MM.1S (cell line): ENCODE measurements at regions not wholly inside any gene's neighbourhood (a gene's known extent, or its start where the extent isn't known, plus 50 kb on each side); places are given as distances from the start of the nearest gene placed in this dataset.

Source experiments
- EZH2 ChIP-seq: fragments of 300-600 bp; sonication (generic); optimal IDR thresholded peaks from 2 replicates; pipeline ENCODE3; 2017; ENCODE audit warnings: low read depth, mild to moderate bottlenecking, antibody characterized with exemption, low read length, mixed read lengths
- EZH2phosphoT487 ChIP-seq: fragments of 300-600 bp; sonication (generic); IDR thresholded peaks from 2 replicates; pipeline ENCODE4 v1.6.1; 2018; ENCODE audit warnings: antibody characterized with exemption, low read length
- TF ChIP-seq, protein P1 (sequence below): fragments of 300-600 bp; sonication (generic); IDR thresholded peaks from 2 replicates; pipeline ENCODE4 v1.5.1; 2016; ENCODE audit warnings: antibody characterized with exemption, low read length, mixed read lengths

DNA sequence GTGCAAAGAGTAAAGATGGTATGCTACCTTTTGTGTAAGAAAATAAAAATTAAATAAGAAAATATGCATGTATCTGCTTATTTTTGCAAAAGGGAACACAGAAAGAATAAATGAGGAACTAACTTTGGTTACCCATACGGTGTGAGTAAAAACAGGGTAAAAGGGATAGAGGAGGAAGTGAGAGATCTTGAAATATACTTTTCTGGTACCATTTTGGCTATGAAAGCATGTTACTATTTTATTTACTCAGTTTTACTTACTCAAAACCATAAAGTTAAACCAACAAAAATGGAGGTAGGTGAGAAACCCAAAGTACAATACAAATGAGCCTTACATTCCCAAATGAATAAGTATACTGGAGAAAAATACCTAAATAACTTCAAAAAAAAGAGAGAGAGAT, 122.0 kb upstream of the EGLN3 start:
- TF ChIP-seq, protein P1, sequence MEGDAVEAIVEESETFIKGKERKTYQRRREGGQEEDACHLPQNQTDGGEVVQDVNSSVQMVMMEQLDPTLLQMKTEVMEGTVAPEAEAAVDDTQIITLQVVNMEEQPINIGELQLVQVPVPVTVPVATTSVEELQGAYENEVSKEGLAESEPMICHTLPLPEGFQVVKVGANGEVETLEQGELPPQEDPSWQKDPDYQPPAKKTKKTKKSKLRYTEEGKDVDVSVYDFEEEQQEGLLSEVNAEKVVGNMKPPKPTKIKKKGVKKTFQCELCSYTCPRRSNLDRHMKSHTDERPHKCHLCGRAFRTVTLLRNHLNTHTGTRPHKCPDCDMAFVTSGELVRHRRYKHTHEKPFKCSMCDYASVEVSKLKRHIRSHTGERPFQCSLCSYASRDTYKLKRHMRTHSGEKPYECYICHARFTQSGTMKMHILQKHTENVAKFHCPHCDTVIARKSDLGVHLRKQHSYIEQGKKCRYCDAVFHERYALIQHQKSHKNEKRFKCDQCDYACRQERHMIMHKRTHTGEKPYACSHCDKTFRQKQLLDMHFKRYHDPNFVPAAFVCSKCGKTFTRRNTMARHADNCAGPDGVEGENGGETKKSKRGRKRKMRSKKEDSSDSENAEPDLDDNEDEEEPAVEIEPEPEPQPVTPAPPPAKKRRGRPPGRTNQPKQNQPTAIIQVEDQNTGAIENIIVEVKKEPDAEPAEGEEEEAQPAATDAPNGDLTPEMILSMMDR: no peak
- no peak for TF ChIP-seq EZH2
- TF ChIP-seq EZH2phosphoT487: no peak
